ENCODE measurements at regions not wholly inside any gene's neighbourhood (a gene's known extent, or its start where the extent isn't known, plus 50 kb on each side); places are given as distances from the start of the nearest gene placed in this dataset.

GRCh38 chr6:15952231-15953151, 176.4 kb upstream of the MYLIP start:
- peaks cover 61% of the 10 kb centered on the region for H3K4me1 ChIP-seq (ENCODE audit: control insufficient read depth, insufficient read depth, low read length)
- H3K36me3 ChIP-seq (ENCODE audit: control insufficient read depth in 2 of 2, insufficient read depth in 1 of 2, low read length in 2 of 2): no peaks in the 10 kb centered on the region
- no peaks in the 10 kb centered on the region for H3K9me3 ChIP-seq (ENCODE audit: control insufficient read depth, insufficient read depth, low read depth, low read length)
- no peak overlapping the region for H3K4me3 ChIP-seq (ENCODE audit: low read depth, low read length)
- ChIA-PET CTCF (interaction anchor here (0.6 kb wide), 1 partner anchor 26 kb away, joined by 3 read pairs; no protein-coding TSS in a partner anchor), POLR2A (interaction anchor here (1.6 kb wide), 1 partner anchor 176 kb away, joined by 5 read pairs; the partner anchor contains the start of gene MYLIP)
- H3K27ac ChIP-seq (ENCODE audit: extremely low read depth, low read depth, low read length): peak overlapping the region; percentile 33
- TF ChIP-seq ZNF169 (tag by site-specific recombination; IDR thresholded peaks at IDR 0.05) (no peak), ZNF248 (tag by site-specific recombination; IDR thresholded peaks at IDR 0.05) (no peak), ZNF549 (tag by site-specific recombination; IDR thresholded peaks at IDR 0.05) (no peak), ZNF747 (tag by site-specific recombination; IDR thresholded peaks at IDR 0.05) (no peak), ZNF670 (tag by site-specific recombination; IDR thresholded peaks at IDR 0.05; ENCODE audit: low read depth) (no peak), ZNF302 (tag by site-specific recombination; IDR thresholded peaks at IDR 0.05; ENCODE audit: low read depth) (no peak), ZFP37 (tag by site-specific recombination; IDR thresholded peaks at IDR 0.05) (no peak), TRIM28 (IDR thresholded peaks at IDR 0.05; ENCODE audit: borderline replicate concordance, low read length) (no peak), ZBTB10 (tag by site-specific recombination; IDR thresholded peaks at IDR 0.05) (no peak), ZNF449 (tag by site-specific recombination; IDR thresholded peaks at IDR 0.05) (no peak; the same call in 1 of the 2 replicates), REST (tag by site-specific recombination; IDR thresholded peaks at IDR 0.05) (no peak), ZNF600 (tag by site-specific recombination; IDR thresholded peaks at IDR 0.05) (peak; percentile 57; the same call in 1 of the 2 replicates), TSHZ1 (tag by site-specific recombination; IDR thresholded peaks at IDR 0.05; ENCODE audit: borderline replicate concordance) (peak; percentile 54; the same call in 1 of the 2 replicates), HOXD13 (CRISPR knock-in tag; IDR thresholded peaks at IDR 0.05; ENCODE audit: borderline replicate concordance) (no peak), ZNF423 (tag by site-specific recombination; IDR thresholded peaks at IDR 0.05) (no peak), IKZF3 (tag by site-specific recombination; IDR thresholded peaks at IDR 0.05) (peak; percentile 39; the same call in 1 of the 2 replicates), GLIS2 (tag by site-specific recombination; IDR thresholded peaks at IDR 0.05) (no peak), GLI2 (tag by site-specific recombination; IDR thresholded peaks at IDR 0.05; ENCODE audit: borderline replicate concordance, low read depth) (no peak), ZNF211 (tag by site-specific recombination; IDR thresholded peaks at IDR 0.05; ENCODE audit: low read depth) (no peak), ZNF776 (tag by site-specific recombination; IDR thresholded peaks at IDR 0.05; ENCODE audit: borderline replicate concordance) (no peak), ZNF274 (IDR thresholded peaks at IDR 0.05; ENCODE audit: low read length) (no peak), ZNF274 (tag by site-specific recombination; IDR thresholded peaks at IDR 0.05; ENCODE audit: borderline replicate concordance) (no peak), CTCF (tag by site-specific recombination; IDR thresholded peaks at IDR 0.05) (no peak)
